IMR-90 (cell line): ENCODE measurements at regions not wholly inside any gene's neighbourhood (a gene's known extent, or its start where the extent isn't known, plus 50 kb on each side); places are given as distances from the start of the nearest gene placed in this dataset.
"Not testable (repeated sequence)": the region's sequence is repeated elsewhere in the genome, so short reads cannot be mapped to it uniquely, and the experiment has no call there.

ENCODE experiments used
- ATAC-seq: fragments of 200-7000 bp; cut with Tn5 transposase; 2 replicates; pipeline ENCODE4 v1.9.1; 2020; ENCODE audit warnings: low read depth, mild to moderate bottlenecking, moderate library complexity
- BruUV-seq: library from RNA; stranded (reverse); fragments of 400-500 nt; replicated peaks from 2 replicates; lab custom pipeline; 2021; lab: Mats Ljungman, UMichigan
- CTCF ChIA-PET: fragments of 300-600 bp; formaldehyde crosslinking; extraction: SDS; loops from one replicate; lab custom pipeline; 2021; ENCODE audit warnings: antibody characterized with exemption; lab: Yijun Ruan, JAX
- POLR2A ChIA-PET: fragments of 300-600 bp; sonication (Branson Sonifier 250); formaldehyde crosslinking; loops from one replicate; lab custom pipeline; 2022; ENCODE audit warnings: antibody characterized with exemption; ENCODE audit not compliant: unreplicated experiment; lab: Charles Lee
- DNase-seq: peaks from one replicate; pipeline ENCODE4 v3.0.0; 2013
- H2AFZ ChIP-seq: replicated peaks from 2 replicates; pipeline ENCODE3; 2013; ENCODE audit warnings: low read length, mild to moderate bottlenecking; ENCODE audit not compliant: poor library complexity
- H2AK5ac ChIP-seq: 2 replicates; pipeline ENCODE4 v1.6.1; 2013; ENCODE audit warnings: low read depth, low read length, inconsistent platforms
- H2AK9ac ChIP-seq: replicated peaks from 2 replicates; pipeline ENCODE3; 2013; ENCODE audit warnings: mild to moderate bottlenecking, low read depth, low read length, moderate library complexity; ENCODE audit not compliant: poor library complexity
- H2BK120ac ChIP-seq: 2 replicates; pipeline ENCODE4 v1.6.1; 2013; ENCODE audit warnings: low read depth, low read length, inconsistent platforms
- H2BK15ac ChIP-seq: 3 replicates; pipeline ENCODE4 v1.6.1; 2013; ENCODE audit warnings: low read depth, low read length, inconsistent platforms
- H2BK20ac ChIP-seq: 2 replicates; pipeline ENCODE4 v1.6.1; 2013; ENCODE audit warnings: low read depth, mild to moderate bottlenecking, inconsistent platforms, low read length, moderate library complexity
- H2BK5ac ChIP-seq: 2 replicates; pipeline ENCODE4 v1.6.1; 2013; ENCODE audit warnings: mild to moderate bottlenecking, low read depth, low read length, inconsistent platforms; ENCODE audit not compliant: poor library complexity, severe bottlenecking
- H3K14ac ChIP-seq: replicated peaks from 2 replicates; pipeline ENCODE4 v1.6.1; 2013; ENCODE audit warnings: low read depth, low read length, inconsistent platforms
- H3K18ac ChIP-seq: 2 replicates; pipeline ENCODE4 v1.6.1; 2013; ENCODE audit warnings: low read depth, low read length, control low read depth
- H3K23ac ChIP-seq: 2 replicates; pipeline ENCODE4 v1.6.1; 2013; ENCODE audit warnings: low read depth, low read length, inconsistent platforms
- H3K27ac ChIP-seq: 2 replicates; pipeline ENCODE4 v1.5.1; 2013; ENCODE audit warnings: mild to moderate bottlenecking, control low read depth, low read length; ENCODE audit not compliant: insufficient read depth
- H3K27me3 ChIP-seq: 2 replicates; pipeline ENCODE4 v1.6.1; 2013; ENCODE audit warnings: low read length; ENCODE audit not compliant: control insufficient read depth, insufficient read depth
- H3K36me3 ChIP-seq: 2 replicates; pipeline ENCODE4 v1.6.1; 2013; ENCODE audit warnings: low read length, mixed read lengths; ENCODE audit not compliant: control insufficient read depth, insufficient read depth
- H3K4ac ChIP-seq: 2 replicates; pipeline ENCODE4 v1.6.1; 2013; ENCODE audit warnings: low read depth, low read length, inconsistent platforms
- H3K4me1 ChIP-seq: 2 replicates; pipeline ENCODE4 v1.6.1; 2013; ENCODE audit warnings: low read length, mixed read lengths; ENCODE audit not compliant: control insufficient read depth, insufficient read depth
- H3K4me2 ChIP-seq: 2 replicates; pipeline ENCODE4 v1.6.1; 2013; ENCODE audit warnings: low read depth, mild to moderate bottlenecking, control low read depth, low read length, moderate library complexity
- H3K4me3 ChIP-seq: 2 replicates; pipeline ENCODE4 v1.5.1; 2013; ENCODE audit warnings: low read depth, mild to moderate bottlenecking, control low read depth, low read length, moderate library complexity; ENCODE audit not compliant: insufficient read depth
- H3K56ac ChIP-seq: 2 replicates; pipeline ENCODE4 v1.6.1; 2013; ENCODE audit warnings: low read length, inconsistent platforms; ENCODE audit not compliant: insufficient read depth; ENCODE audit errors: extremely low read depth
- H3K79me1 ChIP-seq, 2 experiments: 2 replicates each; pipeline ENCODE4 v1.6.1; 2013; ENCODE audit warnings: low read length in 2 of 2, inconsistent platforms in 1 of 2, low read depth in 1 of 2
- H3K9ac ChIP-seq: 2 replicates; pipeline ENCODE4 v1.6.1; 2013; ENCODE audit warnings: low read depth, low read length, control low read depth
- H3K9me1 ChIP-seq: 2 replicates; pipeline ENCODE4 v1.6.1; 2013; ENCODE audit warnings: low read length, inconsistent platforms; ENCODE audit not compliant: insufficient read depth
- H3K9me3 ChIP-seq: 2 replicates; pipeline ENCODE4 v1.6.1; 2013; ENCODE audit warnings: low read length; ENCODE audit not compliant: control insufficient read depth, insufficient read depth
- H4K20me1 ChIP-seq: 2 replicates; pipeline ENCODE4 v1.6.1; 2013; ENCODE audit warnings: low read length, inconsistent platforms; ENCODE audit not compliant: insufficient read depth
- H4K5ac ChIP-seq: 2 replicates; pipeline ENCODE4 v1.6.1; 2013; ENCODE audit warnings: mild to moderate bottlenecking, low read depth, low read length, control low read depth
- H4K8ac ChIP-seq, 2 experiments: 2 replicates each; pipeline ENCODE4 v1.6.1; 2013; ENCODE audit warnings: low read depth in 2 of 2, low read length in 2 of 2, control low read depth in 1 of 2, inconsistent platforms in 1 of 2
- H4K91ac ChIP-seq: 2 replicates; pipeline ENCODE4 v1.6.1; 2013; ENCODE audit warnings: low read depth, low read length, inconsistent platforms; ENCODE audit not compliant: insufficient read depth
- RFX5 ChIP-seq: IDR thresholded peaks from 2 replicates; pipeline ENCODE4 v1.8.0; 2012; ENCODE audit warnings: low read depth, mild to moderate bottlenecking, low read length, moderate library complexity
- WGBS, 2 experiments: methylation state at CpG; one replicate each; pipeline versions ENCODE4 v1.1.5 to v1.1.7; 2013; ENCODE audit warnings: missing lambda C conversion rate in 2 of 2; ENCODE audit not compliant: insufficient read length in 1 of 2; ENCODE audit errors: extremely low coverage in 2 of 2; 5-methylcytosine and 5-hydroxymethylcytosine counted together
- dilution Hi-C: fragments of 300-500 bp; cut with HindIII; formaldehyde crosslinking; loops from one replicate; pipeline ENCODE4 v1.14.3; 2018; ENCODE audit warnings: low sequenced_read_pairs; ENCODE audit not compliant: unreplicated experiment
- in situ Hi-C: fragments of 300-500 bp; cut with MboI; formaldehyde crosslinking; loops from 3 replicates; pipeline ENCODE4 v1.14.3; 2019; ENCODE audit warnings: low sequenced_read_pairs, inconsistent platforms, mixed read lengths
- intact Hi-C: fragments of 100-400 bp; cut with micrococcal nuclease; formaldehyde crosslinking; loops from 2 replicates; pipeline ENCODE4 v1.10.0; 2022

DNA sequence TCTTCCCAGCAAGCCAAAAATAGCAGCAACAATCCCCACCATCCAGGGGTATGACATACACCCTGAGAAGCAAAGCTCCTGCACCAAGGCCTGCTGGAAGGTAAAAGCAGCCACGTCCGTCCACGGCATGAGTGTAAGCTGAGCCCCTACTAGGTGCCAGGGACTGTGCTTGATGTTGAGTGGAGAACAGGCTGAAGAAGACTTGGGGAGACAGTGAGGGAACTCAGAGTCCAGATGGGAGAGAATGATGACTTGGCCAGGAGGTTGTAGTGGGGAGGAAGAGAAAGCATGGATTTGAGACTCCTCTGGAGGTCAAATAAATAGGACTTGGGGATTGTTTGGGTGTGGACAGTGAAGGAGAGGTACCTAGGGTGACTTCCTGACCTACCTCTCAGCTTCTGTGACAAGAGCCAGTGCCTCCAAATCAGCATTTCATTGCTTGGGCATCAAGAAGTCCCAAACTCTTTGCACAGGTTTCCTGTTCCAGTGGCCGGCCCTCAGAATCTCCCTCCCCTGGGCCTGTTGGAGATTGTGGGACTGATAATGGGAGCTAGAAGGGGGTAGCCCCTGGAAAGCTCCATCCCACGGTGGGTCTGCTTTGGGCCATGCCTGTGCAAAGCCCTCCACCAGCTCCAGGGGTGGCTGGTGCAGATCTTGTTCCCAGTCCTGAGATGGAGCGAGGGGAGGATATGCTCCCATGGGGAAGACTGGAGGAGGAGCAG is 58.3 kb upstream of the ADAMTS2 start (continued):
- no peak for TF ChIP-seq RFX5

DNA sequence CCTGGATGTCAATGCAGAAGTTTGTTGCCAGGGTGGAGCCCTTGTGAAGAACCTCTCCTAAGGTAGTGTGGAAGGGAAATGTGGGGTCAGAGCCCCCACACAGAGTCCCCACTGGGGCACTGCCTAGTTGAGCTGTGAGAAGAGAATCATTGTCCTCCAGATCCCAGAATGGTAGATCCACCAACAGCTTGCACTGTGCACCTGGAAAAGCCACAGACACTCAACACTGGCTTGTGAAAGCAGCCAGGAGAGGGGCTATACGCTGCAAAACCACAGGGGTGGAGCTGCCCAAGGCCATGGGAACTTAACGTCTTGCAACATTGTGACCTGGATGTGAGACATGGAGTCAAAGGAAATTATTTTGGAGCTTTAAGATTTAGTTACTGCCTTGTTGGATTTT is 55.2 kb upstream of the ADAMTS2 start:
- H3K14ac ChIP-seq, CTCF ChIA-PET, H2BK20ac ChIP-seq, H2BK120ac ChIP-seq, H4K5ac ChIP-seq, POLR2A ChIA-PET, H3K36me3 ChIP-seq, H3K18ac ChIP-seq, intact Hi-C loops, H3K27me3 ChIP-seq, H3K23ac ChIP-seq, H3K4me1 ChIP-seq, H2BK15ac ChIP-seq, H3K9me1 ChIP-seq, H4K8ac ChIP-seq, H4K91ac ChIP-seq, H4K20me1 ChIP-seq, H3K27ac ChIP-seq, H3K4ac ChIP-seq, BruUV-seq, dilution Hi-C loops, H3K4me2 ChIP-seq, H3K56ac ChIP-seq, H2AK5ac ChIP-seq, H3K79me1 ChIP-seq, H3K4me3 ChIP-seq, H2AFZ ChIP-seq, H2BK5ac ChIP-seq, DNase-seq, H2AK9ac ChIP-seq, H3K9ac ChIP-seq, ATAC-seq: not testable (repeated sequence)
- peaks cover 10% of the 10 kb centered on the region for H3K9me3 ChIP-seq
- WGBS, 2 experiments, result 33% methylated on average over 1 of the region's 2 CpGs; no CpG with 5 or more reads in 1 of the 2 experiments
- in situ Hi-C loops, result loop anchor here (10.0 kb wide), 1 partner anchor 236 kb away; no protein-coding TSS in a partner anchor
